Stomach smooth muscle (tissue), 2 donors: ENCODE measurements at regions not wholly inside any gene's neighbourhood (a gene's known extent, or its start where the extent isn't known, plus 50 kb on each side); places are given as distances from the start of the nearest gene placed in this dataset.

Experiments
- H3K27ac ChIP-seq: one replicate; pipeline ENCODE4 v1.7.0; 2013; ENCODE audit warnings: mild to moderate bottlenecking, low read length, inconsistent platforms
- H3K27me3 ChIP-seq, 2 donors: one replicate each; pipeline ENCODE4 v1.7.0; 2013; ENCODE audit warnings: low read length in 2 of 2; ENCODE audit not compliant: insufficient read depth in 2 of 2, control insufficient read depth in 1 of 2
- H3K36me3 ChIP-seq, 2 donors: one replicate each; pipeline ENCODE4 v1.7.0; 2013; ENCODE audit warnings: low read length in 2 of 2; ENCODE audit not compliant: control insufficient read depth in 2 of 2, insufficient read depth in 2 of 2
- H3K4me1 ChIP-seq: one replicate; pipeline ENCODE4 v1.7.0; 2013; ENCODE audit warnings: low read length; ENCODE audit not compliant: control insufficient read depth, insufficient read depth
- H3K4me3 ChIP-seq, 2 donors: one replicate each; pipeline ENCODE4 v1.7.0; 2013; ENCODE audit warnings: low read length in 2 of 2
- H3K9ac ChIP-seq, 2 donors: one replicate each; pipeline ENCODE4 v1.7.0; 2013; ENCODE audit warnings: low read length in 2 of 2, mild to moderate bottlenecking in 1 of 2
- H3K9me3 ChIP-seq, 2 donors: one replicate each; pipeline ENCODE4 v1.7.0; 2013; ENCODE audit warnings: low read length in 2 of 2; ENCODE audit not compliant: control insufficient read depth in 2 of 2
- donor health status: healthy.
- donor health status: Pancreatic carcinoma.

DNA sequence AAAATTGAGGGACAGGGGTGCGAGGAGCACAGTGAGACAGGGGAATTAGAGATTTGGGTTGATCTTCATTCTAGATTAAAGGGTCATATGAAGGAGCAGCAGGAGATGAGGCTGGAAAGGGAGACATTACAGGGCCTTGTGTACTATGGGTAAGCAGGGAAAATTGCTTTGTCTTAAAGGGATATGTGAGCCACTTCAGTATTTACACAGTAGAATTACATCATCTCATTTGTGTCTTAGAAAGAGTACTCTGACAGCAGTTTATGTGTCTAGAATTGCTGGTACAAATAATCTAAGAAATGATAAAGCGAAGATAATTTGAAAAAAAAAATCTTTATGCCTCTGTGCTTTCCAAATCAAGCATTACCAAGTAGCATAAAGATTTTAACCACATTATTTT, 287.0 kb upstream of the ARRDC3 start:
- H3K36me3 ChIP-seq = no peaks in the 10 kb centered on the region
- H3K4me3 ChIP-seq = no peak overlapping the region
- H3K27ac ChIP-seq = no peak overlapping the region
- no peaks in the 10 kb centered on the region for H3K9me3 ChIP-seq
- no peaks in the 10 kb centered on the region for H3K27me3 ChIP-seq
- H3K4me1 ChIP-seq = no peaks in the 10 kb centered on the region
- H3K9ac ChIP-seq = no peak overlapping the region

GRCh38 chr5:91668261-91668660, 285.1 kb upstream of the ARRDC3 start:
- Histone ChIP-seq H3K36me3 (no peaks in the 10 kb centered on the region), H3K27me3 (no peaks in the 10 kb centered on the region), H3K9me3 (no peaks in the 10 kb centered on the region), H3K4me1 (no peaks in the 10 kb centered on the region), H3K4me3 (no peak overlapping the region), H3K27ac (no peak overlapping the region), H3K9ac (no peak overlapping the region)

DNA sequence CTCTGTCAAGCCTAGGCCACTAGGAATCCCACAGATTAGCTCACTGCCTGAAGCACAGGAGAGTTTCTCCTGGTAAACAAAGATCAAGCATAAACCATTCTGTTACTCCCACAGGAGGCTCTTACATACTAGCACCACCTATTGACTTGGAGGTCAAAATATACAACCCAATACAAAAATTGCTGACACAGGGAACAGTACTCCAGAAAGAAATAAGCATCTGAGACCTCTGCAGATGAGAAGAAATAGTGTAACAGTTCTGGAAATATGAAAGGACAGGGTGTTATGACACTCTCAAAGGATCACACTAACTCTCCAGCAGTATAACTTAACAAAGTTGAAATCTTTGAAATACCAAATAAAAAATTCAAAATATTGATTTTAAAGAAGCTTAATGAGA, 269.6 kb upstream of the ARRDC3 start:
- Histone ChIP-seq H3K4me1 (no peaks in the 10 kb centered on the region), H3K27me3 (no peaks in the 10 kb centered on the region), H3K9me3 (peaks cover 3 to 7% of the 10 kb centered on the region in 2 donors), H3K36me3 (no peaks in the 10 kb centered on the region), H3K4me3 (no peak overlapping the region), H3K9ac (no peak overlapping the region), H3K27ac (no peak overlapping the region)

DNA sequence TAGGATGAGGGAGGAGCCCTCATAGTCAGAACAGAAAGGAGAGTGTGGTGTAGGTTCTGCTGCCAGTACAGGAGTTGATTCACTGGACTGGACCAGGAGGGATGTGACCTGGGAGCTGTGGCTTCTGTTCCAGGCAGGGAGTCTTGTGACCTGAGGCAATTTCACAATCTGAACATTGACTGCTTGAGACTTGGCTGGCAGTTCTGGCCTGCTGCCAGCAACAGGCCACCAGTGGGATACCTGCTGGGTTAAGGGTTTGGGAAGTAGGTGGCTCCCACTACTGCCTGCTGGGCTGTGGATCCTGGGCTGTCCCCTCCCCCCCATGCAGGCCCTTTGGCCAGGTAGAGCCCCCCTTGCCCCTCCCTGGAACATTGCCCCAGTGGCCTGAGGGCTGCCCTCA, 268.6 kb upstream of the ARRDC3 start:
- no peak overlapping the region for H3K4me3 ChIP-seq
- H3K9me3 ChIP-seq = peaks cover 3% of the 10 kb centered on the region in 2 donors
- H3K27me3 ChIP-seq = no peaks in the 10 kb centered on the region
- no peaks in the 10 kb centered on the region for H3K4me1 ChIP-seq
- H3K9ac ChIP-seq = no peak overlapping the region
- no peaks in the 10 kb centered on the region for H3K36me3 ChIP-seq
- H3K27ac ChIP-seq = no peak overlapping the region

- Histone ChIP-seq H3K27me3 (no peaks in the 10 kb centered on the region), H3K9ac (no peak overlapping the region), H3K9me3 (no peaks in the 10 kb centered on the region), H3K4me1 (no peaks in the 10 kb centered on the region), H3K27ac (no peak overlapping the region), H3K4me3 (no peak overlapping the region), H3K36me3 (no peaks in the 10 kb centered on the region)
These were observed 262.2 kb upstream of the ARRDC3 start for GRCh38 chr5:91645347-91645746.

DNA sequence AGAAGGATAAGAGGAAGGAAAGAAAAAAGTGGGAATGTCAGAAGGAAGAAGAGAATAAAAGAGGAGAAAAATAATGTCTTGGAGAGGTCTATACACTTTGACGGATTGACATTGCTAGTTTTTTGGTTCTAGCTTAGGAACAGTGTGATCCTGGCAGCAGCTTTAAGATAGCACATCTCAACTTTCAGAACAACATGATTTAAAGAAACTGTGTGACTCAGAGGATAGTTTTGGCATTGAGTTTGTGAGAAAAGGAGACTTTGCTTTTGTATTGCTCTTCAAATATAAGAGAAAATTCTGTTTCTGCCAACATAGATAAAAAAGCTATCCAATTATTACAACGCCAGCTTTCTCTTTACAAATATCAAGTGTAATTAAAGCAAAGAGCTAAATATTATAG, 260.7 kb upstream of the ARRDC3 start:
- no peaks in the 10 kb centered on the region for H3K36me3 ChIP-seq
- no peaks in the 10 kb centered on the region for H3K9me3 ChIP-seq
- no peaks in the 10 kb centered on the region for H3K4me1 ChIP-seq
- peak overlapping the region in 1 of 2 donors; percentile 5 for H3K9ac ChIP-seq
- H3K4me3 ChIP-seq = no peak overlapping the region
- H3K27ac ChIP-seq = no peak overlapping the region
- no peaks in the 10 kb centered on the region for H3K27me3 ChIP-seq

- Histone ChIP-seq H3K4me3 (no peak overlapping the region), H3K4me1 (no peaks in the 10 kb centered on the region), H3K27ac (no peak overlapping the region), H3K9ac (no peak overlapping the region), H3K36me3 (no peaks in the 10 kb centered on the region), H3K27me3 (no peaks in the 10 kb centered on the region), H3K9me3 (no peaks in the 10 kb centered on the region)
These were observed 259.5 kb upstream of the ARRDC3 start for GRCh38 chr5:91642581-91642980.

DNA sequence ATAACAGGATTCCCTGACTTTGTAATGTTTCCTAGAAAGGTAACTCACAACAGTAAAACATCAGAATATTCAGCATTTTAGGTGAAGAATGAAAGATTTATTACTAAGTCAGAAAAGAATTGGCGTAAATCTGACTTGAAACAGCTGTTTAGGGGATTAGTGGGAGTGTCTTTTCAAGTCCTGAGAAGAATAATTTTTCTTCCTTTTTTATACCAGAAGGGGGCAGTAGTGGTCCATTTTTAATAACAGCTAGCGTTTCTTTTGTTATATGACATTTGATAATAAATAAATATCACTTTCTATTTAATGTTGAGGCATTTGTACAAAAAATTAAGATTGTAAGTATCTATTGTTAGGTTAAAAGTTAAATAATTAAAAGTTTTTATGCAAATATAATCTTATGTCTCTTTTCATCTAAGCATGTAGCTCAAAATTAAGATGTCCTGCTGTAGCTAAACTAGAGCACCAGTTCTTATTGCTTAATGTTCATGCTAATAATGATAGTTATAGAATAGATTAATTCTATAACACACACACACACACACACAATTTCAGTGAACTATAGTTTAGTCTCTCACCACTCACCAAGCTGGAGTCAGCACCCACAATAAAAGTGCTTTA, 258.7 kb upstream of the ARRDC3 start:
- Histone ChIP-seq H3K4me1 (no peaks in the 10 kb centered on the region), H3K9ac (no peak overlapping the region), H3K36me3 (no peaks in the 10 kb centered on the region), H3K27me3 (no peaks in the 10 kb centered on the region), H3K9me3 (no peaks in the 10 kb centered on the region), H3K27ac (no peak overlapping the region), H3K4me3 (no peak overlapping the region)

- Histone ChIP-seq H3K9ac (no peak overlapping the region), H3K27me3 (no peaks in the 10 kb centered on the region), H3K9me3 (no peaks in the 10 kb centered on the region), H3K27ac (no peak overlapping the region), H3K4me3 (no peak overlapping the region), H3K4me1 (no peaks in the 10 kb centered on the region), H3K36me3 (no peaks in the 10 kb centered on the region)
These were observed 256.6 kb upstream of the ARRDC3 start for GRCh38 chr5:91639744-91640143.

DNA sequence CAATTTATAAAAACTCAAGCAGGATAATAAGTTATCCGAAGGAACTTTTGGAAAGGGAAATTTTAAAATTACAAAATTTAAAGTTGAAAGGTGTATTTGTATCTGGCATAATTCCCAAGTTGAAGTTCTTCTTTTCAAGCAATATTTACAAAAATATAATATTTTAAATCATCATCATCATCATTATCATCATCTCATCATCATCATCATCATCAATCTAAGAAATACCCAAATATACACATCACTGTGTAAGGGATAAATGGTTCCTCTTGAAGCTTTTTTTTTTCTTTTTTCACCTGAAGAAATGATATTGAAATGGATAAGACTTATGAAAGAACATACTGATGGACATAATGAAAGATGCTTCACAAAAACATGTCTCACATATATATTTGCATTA, 254.9 kb upstream of the ARRDC3 start:
- no peak overlapping the region for H3K27ac ChIP-seq
- no peaks in the 10 kb centered on the region for H3K9me3 ChIP-seq
- no peak overlapping the region for H3K9ac ChIP-seq
- no peak overlapping the region for H3K4me3 ChIP-seq
- no peaks in the 10 kb centered on the region for H3K27me3 ChIP-seq
- H3K4me1 ChIP-seq = no peaks in the 10 kb centered on the region
- H3K36me3 ChIP-seq = no peaks in the 10 kb centered on the region

- H3K27ac ChIP-seq = no peak overlapping the region
- no peaks in the 10 kb centered on the region for H3K27me3 ChIP-seq
- H3K4me3 ChIP-seq = no peak overlapping the region
- H3K9me3 ChIP-seq = no peaks in the 10 kb centered on the region
- H3K9ac ChIP-seq = no peak overlapping the region
- no peaks in the 10 kb centered on the region for H3K36me3 ChIP-seq
- H3K4me1 ChIP-seq = no peaks in the 10 kb centered on the region
These were observed 253.0 kb upstream of the ARRDC3 start for GRCh38 chr5:91635950-91636734.
